ENCODE measurements at regions not wholly inside any gene's neighbourhood (a gene's known extent, or its start where the extent isn't known, plus 50 kb on each side); places are given as distances from the start of the nearest gene placed in this dataset.

GRCh38 chr2:145184741-145185651, 665.1 kb upstream of the ZEB2 start:
- TF ChIP-seq CTCF (IDR thresholded peaks at IDR 0.05; ENCODE audit: unreplicated experiment) = no peak
- no peaks in the 10 kb centered on the region for H3K36me3 Mint-ChIP-seq (ENCODE audit: insufficient read depth, unreplicated experiment)
- CTCF ChIA-PET = interaction anchor here (0.9 kb wide), 1 partner anchor 172 kb away, joined by 3 read pairs; no protein-coding TSS in a partner anchor

GRCh38 chr2:145169285-145169684, 649.4 kb upstream of the ZEB2 start:
- Mint-ChIP-seq H3K9me3 (ENCODE audit: unreplicated experiment) (no peaks in the 10 kb centered on the region), H3K4me1 (ENCODE audit: insufficient read depth, unreplicated experiment) (no peaks in the 10 kb centered on the region), H3K27me3 (ENCODE audit: insufficient read depth, unreplicated experiment) (no peaks in the 10 kb centered on the region), H3K27ac (ENCODE audit: low read depth, unreplicated experiment) (no peak overlapping the region), H3K4me3 (ENCODE audit: unreplicated experiment) (no peak overlapping the region), H3K36me3 (ENCODE audit: insufficient read depth, unreplicated experiment) (no peaks in the 10 kb centered on the region)
- POLR2A ChIA-PET = interaction anchor here (0.5 to 1.0 kb wide), 2 partner anchors 546 to 1256 kb away, joined by 4 read pairs; no protein-coding TSS in a partner anchor
- TF ChIP-seq CTCF (IDR thresholded peaks at IDR 0.05; ENCODE audit: unreplicated experiment) = no peak
- BruUV-seq (replicated peaks) = no TSS peak
- intact Hi-C loops (cut with micrococcal nuclease) = no loop called here
- DNase-seq (ENCODE audit: unreplicated experiment) = peak; percentile 33
- CTCF ChIA-PET = interaction anchor here (0.5 kb wide), 1 partner anchor 49 kb away, joined by 5 read pairs; no protein-coding TSS in a partner anchor

More at GRCh38 chr2:145184741-145185651, 665.1 kb upstream of the ZEB2 start:
- Mint-ChIP-seq H3K27me3 (ENCODE audit: insufficient read depth, unreplicated experiment) (no peaks in the 10 kb centered on the region), H3K27ac (ENCODE audit: low read depth, unreplicated experiment) (no peak overlapping the region), H3K9me3 (ENCODE audit: unreplicated experiment) (no peaks in the 10 kb centered on the region), H3K4me1 (ENCODE audit: insufficient read depth, unreplicated experiment) (no peaks in the 10 kb centered on the region), H3K4me3 (ENCODE audit: unreplicated experiment) (no peak overlapping the region)
- intact Hi-C loops (cut with micrococcal nuclease) = no loop called here
- DNase-seq (ENCODE audit: unreplicated experiment) = no peak
- BruUV-seq (replicated peaks) = no TSS peak
- POLR2A ChIA-PET = interaction anchor here (0.7 to 1.0 kb wide), 3 partner anchors 10 to 13 kb away, joined by 3 to 5 read pairs (median 3); no protein-coding TSS in a partner anchor

GRCh38 chr2:145168091-145168490, 648.2 kb upstream of the ZEB2 start:
- no TSS peak for BruUV-seq (replicated peaks)

More at GRCh38 chr2:145168091-145168490, 648.2 kb upstream of the ZEB2 start:
- Mint-ChIP-seq H3K4me1 (ENCODE audit: insufficient read depth, unreplicated experiment) (no peaks in the 10 kb centered on the region), H3K9me3 (ENCODE audit: unreplicated experiment) (no peaks in the 10 kb centered on the region), H3K27me3 (ENCODE audit: insufficient read depth, unreplicated experiment) (no peaks in the 10 kb centered on the region), H3K27ac (ENCODE audit: low read depth, unreplicated experiment) (no peak overlapping the region), H3K36me3 (ENCODE audit: insufficient read depth, unreplicated experiment) (no peaks in the 10 kb centered on the region), H3K4me3 (ENCODE audit: unreplicated experiment) (no peak overlapping the region)
- intact Hi-C loops (cut with micrococcal nuclease) = no loop called here
- no peak for DNase-seq (ENCODE audit: unreplicated experiment)
- ChIA-PET CTCF (no interaction called here), POLR2A (interaction anchor here (1.0 kb wide), 1 partner anchor 545 kb away, joined by 4 read pairs; no protein-coding TSS in a partner anchor)
- no peak for TF ChIP-seq CTCF (IDR thresholded peaks at IDR 0.05; ENCODE audit: unreplicated experiment)

Measured in MCF 10A (cell line).